GM21717 (cell line): ENCODE measurements at regions not wholly inside any gene's neighbourhood (a gene's known extent, or its start where the extent isn't known, plus 50 kb on each side); places are given as distances from the start of the nearest gene placed in this dataset.

Experiments
- ATAC-seq: cut with Tn5 transposase; IDR thresholded peaks from one replicate; pipeline ENCODE4 v1.9.1; 2021; ENCODE audit warnings: mild to moderate bottlenecking, moderate library complexity; ENCODE audit not compliant: unreplicated experiment

DNA sequence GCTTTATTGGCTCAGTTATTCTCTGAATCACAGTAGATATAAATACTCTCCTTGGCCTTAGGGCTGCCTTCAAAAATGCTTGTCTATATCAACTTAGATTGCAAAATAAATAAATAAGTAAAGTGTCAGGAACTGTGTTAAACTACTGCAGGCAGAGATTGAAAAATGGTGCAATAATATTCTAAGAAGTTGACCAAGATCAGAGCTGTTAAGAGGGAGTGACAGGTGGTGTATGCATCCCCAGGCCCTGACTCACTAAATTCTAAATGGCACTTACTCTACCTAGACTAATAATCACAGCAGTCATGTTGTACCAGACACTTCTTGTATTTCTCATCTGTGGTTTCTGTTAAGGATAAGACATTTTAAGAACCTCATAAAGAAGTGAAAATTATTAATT is 235.1 kb upstream of the SPOCK3 start:
- no peak for ATAC-seq

DNA sequence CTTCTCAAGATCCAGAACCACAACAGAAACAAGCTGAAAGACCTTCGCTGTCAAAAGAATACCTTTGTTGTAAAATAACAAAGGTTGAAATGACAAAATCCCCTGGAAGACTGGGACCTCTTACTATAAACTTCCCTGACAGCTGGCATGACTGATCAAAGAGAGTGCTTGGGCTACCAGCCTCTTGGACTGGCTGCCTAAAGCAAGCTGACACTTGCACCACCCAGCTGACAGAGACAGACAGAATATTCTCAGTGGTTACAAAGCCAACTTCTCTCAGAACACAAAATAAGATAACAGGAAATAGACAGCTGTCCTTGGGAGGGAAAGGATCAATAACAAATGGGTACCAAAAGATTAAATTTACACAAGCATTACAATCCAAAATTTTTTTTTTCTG is 241.7 kb upstream of the SPOCK3 start:
- no peak for ATAC-seq

DNA sequence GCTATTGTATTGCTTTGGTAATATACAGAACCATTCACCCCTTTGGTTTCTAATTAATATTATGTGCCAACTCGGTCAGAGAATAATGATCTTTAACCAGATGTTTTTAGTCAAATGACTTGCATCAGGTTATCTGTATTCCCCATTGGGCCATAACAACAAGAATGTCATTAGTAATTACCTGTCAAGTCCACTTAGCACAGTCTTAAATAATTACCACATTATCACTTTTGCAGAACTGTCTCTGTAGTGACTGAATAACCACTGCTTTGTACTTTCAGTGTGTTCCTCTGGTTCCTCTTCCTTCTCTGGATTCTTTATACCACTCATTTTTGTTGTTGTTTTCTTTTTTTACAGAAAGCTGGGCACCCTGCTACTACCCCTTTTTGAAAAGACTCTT is 257.7 kb upstream of the SPOCK3 start:
- ATAC-seq = no peak

DNA sequence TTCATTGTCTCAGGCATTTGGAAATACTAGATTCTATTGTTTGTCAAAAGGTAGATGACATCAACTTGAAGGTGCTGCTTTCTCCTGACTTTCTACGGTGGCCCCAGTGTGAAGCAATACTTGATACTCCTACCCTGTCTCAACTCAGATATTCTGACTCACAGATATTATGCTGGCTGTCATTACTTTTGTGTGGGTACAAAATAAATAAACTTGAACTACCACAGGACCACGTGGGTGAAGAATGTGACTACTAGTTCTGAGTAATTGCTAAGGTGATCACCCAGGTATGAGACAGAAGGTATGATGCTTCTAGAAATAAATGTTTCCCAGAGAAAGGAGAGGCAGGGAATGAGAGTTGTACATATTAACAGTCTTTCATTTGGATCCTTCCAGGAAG is 275.3 kb upstream of the SPOCK3 start:
- ATAC-seq = no peak

- no peak for ATAC-seq
Observed at GRCh38 chr4:167524091-167524490, 289.8 kb upstream of the SPOCK3 start.

- no peak for ATAC-seq
Observed at GRCh38 chr4:167537761-167538160, 303.5 kb upstream of the SPOCK3 start.

GRCh38 chr4:167541286-167541685 is 307.0 kb upstream of the SPOCK3 start:
- no peak for ATAC-seq

DNA sequence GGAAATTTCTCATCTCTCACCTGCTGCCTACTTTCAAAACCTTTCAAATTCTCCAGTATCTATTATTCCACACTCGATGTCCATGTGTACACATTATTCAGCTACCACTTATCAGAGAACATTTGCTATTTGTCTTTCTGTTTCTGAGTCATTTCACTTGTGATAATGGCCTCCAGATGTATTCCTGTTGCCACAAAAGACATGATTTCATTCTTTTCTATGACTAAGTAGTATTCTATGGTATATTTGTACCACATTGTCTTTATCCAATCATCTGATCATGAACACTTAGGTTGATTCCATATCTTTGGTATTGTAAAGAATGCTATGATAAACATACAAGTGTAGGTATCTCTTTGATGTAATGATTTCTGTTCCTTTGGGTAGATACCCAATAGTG is 310.1 kb upstream of the SPOCK3 start:
- ATAC-seq = no peak

DNA sequence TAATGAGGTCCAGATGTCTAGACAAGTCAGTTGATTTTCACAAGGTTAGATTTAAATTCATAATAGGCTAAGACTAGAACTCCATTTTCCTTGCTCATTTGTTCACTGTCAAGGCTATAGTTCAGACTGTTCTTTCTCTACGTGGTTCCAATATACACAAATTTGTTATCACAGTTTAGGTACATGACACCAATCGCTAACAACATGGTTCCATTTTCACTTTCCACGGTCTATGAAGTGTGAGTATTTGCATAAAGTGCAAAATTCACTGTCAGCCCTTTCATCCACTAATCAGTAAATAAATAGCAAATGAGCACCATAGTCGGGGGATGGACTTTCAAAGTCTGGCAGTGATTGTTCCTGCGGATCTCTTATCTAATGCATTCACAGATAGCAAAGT is 315.7 kb upstream of the SPOCK3 start:
- ATAC-seq = no peak

DNA sequence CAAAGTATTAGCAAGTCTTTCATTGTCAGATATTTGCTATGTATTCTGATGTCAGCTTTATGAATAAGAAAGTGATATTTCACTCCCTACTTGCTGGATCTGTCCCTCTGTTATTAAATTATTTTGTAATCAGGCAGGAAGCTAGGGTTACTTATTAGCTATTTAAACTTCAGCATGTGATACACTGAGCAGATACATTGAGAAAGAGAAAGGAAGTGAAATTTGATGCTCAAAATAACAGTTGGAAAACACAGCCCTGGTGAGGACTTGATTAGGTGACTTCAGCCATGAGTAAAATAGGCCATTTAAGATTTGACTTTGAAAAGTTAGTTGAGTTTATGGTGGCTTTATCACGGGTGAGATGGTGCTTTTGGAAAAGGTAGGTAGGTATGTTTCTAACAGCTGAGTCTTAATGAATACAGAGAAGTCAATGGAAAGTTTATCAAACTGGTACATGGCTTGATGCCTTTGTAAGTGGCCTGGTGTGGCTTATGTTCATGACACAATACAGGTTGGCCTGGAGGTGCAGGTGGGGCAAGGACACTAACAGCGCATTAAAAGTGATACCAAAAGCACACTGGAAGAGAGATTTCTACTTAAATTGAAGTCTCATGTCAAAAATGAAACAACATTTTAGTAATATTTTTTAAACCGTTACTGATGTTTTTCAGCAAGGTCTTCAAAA is 321.2 kb upstream of the SPOCK3 start:
- peak; percentile 69 for ATAC-seq

DNA sequence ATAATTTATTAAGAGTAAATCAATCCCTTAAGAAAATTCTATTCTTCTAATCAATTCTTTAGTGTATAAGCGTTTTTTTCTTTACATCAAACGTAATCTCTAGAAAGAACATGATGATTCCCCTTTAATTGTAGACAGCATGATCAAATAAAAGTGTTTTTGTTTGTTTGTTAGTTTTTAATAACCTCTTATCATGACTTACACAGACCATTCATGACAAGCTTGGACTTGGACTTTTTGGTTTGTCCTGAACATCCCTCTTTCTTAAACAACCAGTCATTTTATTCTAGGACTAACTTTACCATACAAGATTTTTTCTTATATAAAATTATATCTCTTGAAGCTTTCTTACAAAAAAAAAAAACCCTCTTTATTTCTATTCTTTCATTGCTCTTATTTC is 344.6 kb upstream of the SPOCK3 start:
- no peak for ATAC-seq

DNA sequence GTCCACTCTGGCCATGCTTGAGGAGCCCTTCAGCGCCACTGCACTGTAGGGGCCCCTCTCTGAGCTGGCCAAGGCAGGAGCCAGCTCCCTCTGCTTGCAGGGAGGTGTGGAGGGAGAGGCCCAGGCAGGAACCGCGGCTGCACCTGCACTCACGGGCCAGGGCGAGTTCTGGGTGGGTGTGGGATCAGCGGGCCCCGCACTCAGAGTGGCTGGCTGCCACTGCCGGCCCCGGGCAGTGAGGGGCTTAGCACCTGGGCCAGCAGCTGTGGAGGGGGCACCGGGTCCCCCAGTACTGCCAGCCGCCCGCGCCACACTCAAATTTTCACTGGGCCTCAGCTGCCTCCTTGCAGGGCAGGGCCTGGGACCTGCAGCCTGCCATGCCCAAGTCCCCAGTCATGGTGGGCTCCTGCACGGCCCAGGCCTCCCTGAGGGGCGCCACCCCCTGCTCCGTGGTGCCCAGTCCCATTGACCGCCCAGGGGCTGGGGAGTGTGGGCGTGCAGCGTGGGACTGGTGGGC is 347.2 kb upstream of the SPOCK3 start:
- no peak for ATAC-seq

DNA sequence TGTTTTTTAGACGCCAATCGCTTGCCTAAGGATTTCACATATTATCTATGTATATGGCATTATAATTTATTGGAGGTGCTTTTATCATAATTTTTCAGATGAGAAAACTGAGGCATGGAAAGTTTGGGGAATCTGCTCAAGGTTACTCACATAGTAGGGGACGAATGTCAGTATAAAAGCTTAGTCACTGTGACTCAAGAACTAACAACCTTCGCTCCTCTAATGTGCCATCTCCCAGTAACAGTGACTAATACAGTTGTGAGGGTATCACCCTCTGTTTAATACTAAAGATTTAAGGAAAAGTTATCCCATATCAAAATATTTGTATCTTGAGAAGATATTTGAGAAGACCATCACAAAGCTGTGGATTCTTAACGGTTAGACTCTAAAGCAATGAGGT is 353.1 kb upstream of the SPOCK3 start:
- ATAC-seq = no peak

GRCh38 chr4:167595898-167596297 is 361.6 kb upstream of the SPOCK3 start:
- ATAC-seq = no peak

DNA sequence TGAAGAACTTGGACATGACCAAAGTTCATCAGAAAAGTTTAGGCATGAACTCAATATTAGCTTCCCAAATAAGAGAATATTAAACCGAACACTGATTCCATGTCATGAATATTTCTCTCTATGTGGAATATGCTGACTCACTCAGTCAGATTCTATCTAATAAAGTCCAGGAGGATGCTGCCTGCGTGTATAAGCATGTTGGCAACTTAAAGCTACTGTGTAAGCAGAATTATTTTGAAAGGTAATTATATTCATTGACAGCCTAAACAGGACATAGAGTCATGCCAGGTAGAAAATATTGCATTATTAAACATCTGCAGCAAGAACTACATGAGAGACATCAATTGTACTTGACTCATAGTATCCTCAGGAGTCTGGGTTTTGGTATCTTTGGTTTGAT is 367.9 kb upstream of the SPOCK3 start:
- ATAC-seq = no peak

- no peak for ATAC-seq
Observed at GRCh38 chr4:167606551-167606950, 372.3 kb upstream of the SPOCK3 start.

DNA sequence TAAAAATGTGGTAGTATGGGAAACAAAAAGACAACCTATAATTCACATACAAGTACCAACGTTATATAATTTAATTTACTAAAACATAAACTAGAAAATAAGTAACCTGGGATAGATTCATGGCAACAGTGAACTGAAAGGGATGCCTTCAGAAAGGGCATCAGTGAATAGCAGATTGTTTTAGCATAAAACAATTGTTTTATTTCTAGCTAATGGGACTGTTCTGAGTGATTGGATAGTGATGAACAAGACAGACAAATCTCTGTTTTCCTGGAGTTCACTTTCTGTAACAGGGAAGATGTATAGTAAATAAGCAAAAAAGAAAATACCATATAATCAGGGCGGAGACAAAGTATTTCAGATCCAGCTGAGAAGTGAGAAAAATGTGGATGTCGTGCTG is 379.1 kb upstream of the SPOCK3 start:
- ATAC-seq = no peak

GRCh38 chr4:167614866-167615265 is 380.6 kb upstream of the SPOCK3 start:
- ATAC-seq = no peak

- no peak for ATAC-seq
Observed at GRCh38 chr4:167616476-167616875, 382.2 kb upstream of the SPOCK3 start.

GRCh38 chr4:167622481-167623240 is 388.4 kb upstream of the SPOCK3 start:
- peak; percentile 98 for ATAC-seq

- ATAC-seq = no peak
Observed at GRCh38 chr4:167623241-167623572, 388.9 kb upstream of the SPOCK3 start.

GRCh38 chr4:167629272-167629671 is 395.0 kb upstream of the SPOCK3 start:
- ATAC-seq = no peak

DNA sequence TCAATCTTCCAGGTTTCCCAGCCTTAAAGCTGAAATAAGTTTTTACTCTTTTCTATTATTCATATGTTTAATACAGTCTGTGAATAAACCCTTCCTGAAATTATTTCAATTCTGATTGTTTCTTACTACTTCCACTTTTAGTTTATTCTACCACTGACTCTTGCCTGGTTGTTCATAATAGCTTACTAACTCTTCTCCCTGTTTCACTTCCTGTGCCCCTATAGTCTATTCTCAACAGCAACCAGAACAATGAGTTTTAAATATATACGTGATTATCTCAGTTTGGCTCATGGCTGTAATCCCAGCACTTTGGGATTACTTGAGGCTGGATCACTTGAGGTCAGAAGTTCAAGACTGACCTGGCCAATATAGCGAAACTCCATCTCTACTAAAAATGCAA is 408.0 kb upstream of the SPOCK3 start:
- ATAC-seq = peak; percentile 80
